HK-2 (cell line): ENCODE measurements at regions not wholly inside any gene's neighbourhood (a gene's known extent, or its start where the extent isn't known, plus 50 kb on each side); places are given as distances from the start of the nearest gene placed in this dataset.
A peak's percentile ranks its signal among the peaks of the same experiment; 100 is the strongest.

Experiments used
- DNase-seq: peaks from one replicate; pipeline ENCODE4 v3.0.0-alpha.2; 2018; ENCODE audit not compliant: unreplicated experiment

DNA sequence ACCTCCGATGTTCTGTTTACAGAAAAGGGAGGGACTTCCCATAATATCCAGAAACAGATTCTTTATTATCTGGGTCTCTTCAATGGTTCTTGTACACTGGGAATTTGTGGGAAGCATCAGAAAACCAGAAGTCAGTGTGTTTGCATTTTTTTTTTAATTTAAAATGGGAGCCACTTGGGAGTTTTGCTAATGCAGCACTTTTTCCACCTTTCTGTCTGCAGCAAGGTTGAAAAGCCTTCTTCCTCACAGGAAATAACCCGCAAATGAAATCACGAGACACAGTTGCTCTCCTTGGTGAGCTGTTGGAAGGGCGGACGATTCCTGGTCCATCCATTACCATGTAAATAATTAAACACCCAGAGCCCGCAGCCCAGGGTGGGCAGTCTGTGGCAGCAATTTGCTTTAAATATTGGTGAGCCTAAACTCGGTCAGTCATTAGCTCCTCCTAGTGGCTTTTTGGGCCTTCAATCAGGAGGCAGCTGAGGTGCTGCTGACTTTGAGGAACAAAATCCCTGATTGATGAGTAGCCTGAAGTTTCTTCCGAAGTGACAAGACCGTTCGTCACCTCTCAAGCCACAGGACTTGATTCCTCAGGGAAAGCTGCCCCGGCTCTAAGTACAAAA lies 471.5 kb downstream of the EPHA4 start:
- DNase-seq = peak; percentile 33

DNA sequence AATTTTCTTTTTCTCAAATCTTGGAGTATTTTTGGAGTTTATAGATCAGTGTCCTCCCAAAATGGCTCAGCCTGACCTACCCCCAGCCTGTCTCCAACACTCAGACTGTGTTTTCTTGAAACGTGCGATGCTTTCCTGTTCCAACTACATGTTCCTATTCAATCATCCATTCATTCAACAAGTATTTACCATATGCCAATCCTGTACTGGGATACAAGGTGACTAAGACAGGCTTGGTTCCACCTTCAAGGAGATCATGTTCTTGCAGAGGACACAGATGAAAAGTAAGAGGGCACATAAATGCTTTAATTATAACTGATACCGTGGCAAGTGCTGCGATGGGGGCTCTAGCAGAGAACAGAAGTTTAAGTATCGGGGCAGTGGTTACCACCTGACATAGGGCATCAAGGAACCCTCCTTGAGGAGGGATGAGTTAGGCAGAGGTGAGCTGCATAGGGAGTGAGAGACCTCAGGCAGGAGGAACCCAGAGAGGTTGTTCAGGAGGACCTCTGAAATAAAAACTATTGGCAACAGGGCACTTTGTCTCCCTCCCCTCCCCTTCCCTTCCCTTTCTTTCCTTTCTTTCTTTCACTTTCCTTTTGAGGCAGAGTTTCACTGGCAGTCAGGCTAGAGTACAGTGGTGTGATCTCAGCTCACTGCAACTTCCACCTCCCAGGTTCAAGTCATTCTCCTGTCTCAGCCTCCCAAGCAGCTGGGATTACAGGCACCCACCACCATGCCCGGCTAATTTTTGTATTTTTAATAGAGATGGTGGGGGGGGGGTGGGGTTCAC lies 469.0 kb downstream of the EPHA4 start:
- DNase-seq = no peak

DNA sequence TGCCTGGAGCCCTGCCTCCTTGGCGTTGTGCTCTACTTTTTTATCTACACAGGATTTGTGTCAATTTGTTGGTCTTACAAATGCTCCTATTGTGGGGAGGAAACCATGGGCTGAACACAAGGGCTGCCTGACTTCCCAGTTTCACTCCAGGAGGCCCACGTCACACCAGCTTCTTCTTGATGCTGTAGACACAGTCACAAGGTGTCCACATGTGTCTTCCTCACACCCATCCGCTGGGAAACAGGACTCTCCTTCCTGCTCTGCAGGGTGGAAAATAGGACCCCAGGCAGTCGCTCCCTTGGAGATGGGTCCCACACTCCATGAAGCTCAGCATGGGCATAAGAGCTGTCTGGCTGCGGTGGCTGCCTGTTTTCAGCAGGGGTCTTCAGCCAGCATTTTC lies 468.2 kb downstream of the EPHA4 start:
- DNase-seq = no peak

DNA sequence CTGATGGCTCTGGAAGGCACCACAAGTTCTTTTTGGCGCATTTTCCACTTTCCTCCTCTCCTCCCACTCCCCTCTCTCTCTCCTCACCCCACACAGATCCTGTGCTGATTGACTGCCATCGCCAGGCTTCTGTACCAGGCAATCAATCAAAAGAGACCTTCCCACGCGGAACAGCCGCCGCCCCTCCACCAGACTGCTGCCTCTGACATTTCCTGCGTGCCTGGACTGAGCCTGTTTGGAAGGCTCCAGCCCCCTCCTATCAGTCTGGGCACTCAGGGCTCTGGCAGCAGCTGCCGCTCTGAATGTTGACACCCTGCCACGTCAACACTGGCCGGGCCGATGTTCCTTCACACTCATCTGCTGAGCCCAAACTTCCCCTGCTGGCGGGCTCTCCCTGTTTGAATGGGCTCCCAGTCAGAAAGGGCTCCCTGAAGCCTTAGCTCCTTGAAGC lies 467.7 kb downstream of the EPHA4 start:
- DNase-seq = no peak

DNA sequence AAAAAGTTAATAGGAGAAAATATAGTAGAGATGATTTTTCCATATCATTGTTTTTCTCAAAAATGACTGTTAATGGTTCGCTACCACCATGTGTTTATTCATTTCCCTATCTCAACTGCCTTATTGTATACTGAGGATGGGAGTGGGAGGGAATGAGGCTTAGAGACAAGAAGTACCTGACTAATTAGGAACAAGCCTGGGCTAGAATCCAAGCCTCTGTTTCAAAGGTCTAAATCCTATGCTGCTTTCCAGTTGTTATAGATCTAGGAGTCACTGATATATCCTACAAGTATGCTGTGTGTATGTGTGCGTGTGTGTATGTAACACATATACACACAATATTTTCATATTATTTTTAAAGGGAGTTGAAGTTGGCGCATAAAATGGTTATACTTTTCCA lies 465.9 kb downstream of the EPHA4 start:
- DNase-seq = no peak

DNA sequence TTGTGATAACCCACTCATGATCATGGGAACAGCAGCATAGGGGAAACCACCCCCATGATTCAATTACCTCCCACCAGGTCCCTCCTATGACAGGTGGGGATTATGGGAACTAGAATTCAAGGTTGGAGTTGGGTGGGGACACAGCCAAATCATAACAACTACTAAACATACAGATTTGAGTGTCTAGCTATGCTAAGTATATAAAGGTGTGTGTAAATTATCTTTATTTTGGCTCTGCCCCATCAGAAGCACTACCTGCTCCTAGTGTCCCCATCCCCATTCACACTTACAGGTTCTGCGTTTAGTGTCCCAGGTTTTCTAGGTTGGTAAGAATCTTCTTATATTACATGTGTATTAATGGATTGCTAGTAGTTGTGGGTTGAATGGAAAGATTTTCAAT lies 464.7 kb downstream of the EPHA4 start:
- no peak for DNase-seq

DNA sequence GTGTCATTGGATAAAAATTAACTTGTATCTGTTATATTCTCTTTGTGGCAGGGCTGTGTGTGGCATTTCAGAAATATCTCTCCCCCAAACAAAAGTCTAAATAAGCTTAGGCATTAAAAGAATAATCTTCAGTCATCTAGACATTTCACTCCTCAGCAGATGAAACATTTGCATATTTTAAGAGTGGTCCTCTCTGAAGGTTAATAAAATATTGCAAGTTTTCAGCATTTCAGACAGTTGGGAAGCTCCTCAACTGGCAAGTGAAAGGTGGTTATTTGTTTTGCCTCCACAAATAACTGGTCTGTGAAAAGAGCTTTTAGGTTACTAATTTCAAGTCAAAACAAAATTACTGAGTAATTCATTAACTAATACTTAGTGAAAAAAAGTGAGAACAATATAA lies 462.6 kb downstream of the EPHA4 start:
- DNase-seq = no peak

DNA sequence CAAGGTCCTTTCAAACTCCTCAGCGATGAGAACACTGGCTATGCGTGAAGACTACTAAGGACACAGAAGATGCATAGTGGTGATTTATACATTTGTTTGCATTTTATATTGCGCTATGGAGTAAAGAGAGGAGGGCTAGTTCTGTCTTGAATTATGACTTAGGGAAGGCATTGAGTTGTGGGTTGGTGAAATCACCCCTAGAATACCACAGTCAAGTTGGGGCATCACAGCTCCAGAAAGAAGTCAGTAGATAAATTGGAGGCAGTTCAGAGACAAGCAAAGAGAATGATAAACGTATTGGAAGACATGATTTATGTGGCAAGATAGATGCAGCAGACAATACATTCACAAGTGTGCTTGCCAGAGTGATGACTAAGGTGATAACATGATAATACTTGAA lies 460.4 kb downstream of the EPHA4 start:
- DNase-seq = no peak

DNA sequence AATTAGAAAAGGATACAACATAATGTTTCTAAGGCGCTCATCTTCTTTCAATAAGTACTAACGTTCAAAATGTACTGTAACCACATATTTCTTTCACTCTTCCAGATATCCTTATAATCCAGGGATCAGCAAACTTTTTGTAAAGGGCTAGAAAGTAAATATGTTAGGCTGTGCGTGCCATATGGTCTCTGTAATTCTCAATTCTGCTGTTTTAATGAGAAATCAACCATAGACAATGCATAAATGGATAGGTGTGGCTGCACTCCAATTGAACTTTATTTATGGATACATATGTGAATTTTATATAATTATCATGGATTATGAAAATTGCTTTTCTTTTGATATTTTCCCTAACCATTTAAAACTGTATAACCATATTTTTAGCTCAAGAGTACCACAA lies 459.4 kb downstream of the EPHA4 start:
- DNase-seq = no peak

DNA sequence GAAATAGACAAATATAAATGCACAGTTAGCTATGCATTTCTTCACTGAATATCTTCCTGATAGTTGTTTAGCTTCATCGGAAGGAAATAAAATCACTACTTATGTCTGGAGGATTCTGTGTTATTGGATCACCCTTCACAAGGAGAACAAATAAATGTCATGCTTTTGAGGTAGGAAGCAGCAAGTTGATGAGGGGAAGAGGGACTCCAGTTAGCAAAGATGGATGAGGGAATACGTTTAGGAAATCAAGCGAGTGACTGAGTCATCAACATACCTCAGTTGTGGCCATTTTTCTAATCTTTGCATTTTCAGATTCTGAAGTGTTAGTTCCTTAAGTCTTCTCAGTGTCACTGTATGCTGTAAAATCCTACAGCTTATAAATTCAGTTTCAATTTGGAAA lies 456.2 kb downstream of the EPHA4 start:
- no peak for DNase-seq

DNA sequence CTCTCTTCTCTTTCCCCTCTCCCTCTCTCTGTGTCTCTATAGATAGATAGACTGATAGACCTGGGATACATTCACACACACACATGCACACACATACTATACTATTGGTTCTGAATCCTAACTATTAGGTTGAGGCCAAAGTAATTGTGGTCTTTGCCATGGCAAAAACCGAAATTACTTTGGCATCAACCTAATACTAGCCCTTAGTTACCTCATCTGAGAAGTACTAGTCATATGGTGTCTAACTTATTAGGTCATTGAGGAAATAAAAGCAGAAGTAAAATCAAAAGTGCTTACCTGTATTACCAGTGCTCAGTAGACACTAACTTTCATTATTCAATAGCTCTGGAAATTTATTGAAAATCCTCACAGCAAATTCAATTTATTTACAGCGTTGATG lies 451.5 kb downstream of the EPHA4 start:
- no peak for DNase-seq

DNA sequence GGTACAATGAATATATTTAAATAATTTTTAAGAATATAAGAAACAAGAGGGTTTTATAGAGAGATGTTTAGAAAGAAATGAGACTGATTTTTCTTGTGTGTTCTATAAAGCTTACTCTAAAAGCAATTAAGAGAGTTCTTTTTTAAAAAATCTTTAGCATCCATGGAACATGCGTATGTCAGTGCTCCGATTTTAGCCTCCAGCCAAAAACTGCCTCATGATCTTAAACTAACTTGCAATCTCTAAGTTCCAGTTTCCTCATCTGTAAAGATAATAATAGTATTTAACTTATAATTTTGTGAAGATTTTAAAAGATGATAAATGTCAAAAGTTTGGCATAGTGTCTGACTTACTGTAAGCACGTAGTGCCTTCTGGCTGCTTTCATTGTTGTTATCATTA lies 448.7 kb downstream of the EPHA4 start:
- no peak for DNase-seq

DNA sequence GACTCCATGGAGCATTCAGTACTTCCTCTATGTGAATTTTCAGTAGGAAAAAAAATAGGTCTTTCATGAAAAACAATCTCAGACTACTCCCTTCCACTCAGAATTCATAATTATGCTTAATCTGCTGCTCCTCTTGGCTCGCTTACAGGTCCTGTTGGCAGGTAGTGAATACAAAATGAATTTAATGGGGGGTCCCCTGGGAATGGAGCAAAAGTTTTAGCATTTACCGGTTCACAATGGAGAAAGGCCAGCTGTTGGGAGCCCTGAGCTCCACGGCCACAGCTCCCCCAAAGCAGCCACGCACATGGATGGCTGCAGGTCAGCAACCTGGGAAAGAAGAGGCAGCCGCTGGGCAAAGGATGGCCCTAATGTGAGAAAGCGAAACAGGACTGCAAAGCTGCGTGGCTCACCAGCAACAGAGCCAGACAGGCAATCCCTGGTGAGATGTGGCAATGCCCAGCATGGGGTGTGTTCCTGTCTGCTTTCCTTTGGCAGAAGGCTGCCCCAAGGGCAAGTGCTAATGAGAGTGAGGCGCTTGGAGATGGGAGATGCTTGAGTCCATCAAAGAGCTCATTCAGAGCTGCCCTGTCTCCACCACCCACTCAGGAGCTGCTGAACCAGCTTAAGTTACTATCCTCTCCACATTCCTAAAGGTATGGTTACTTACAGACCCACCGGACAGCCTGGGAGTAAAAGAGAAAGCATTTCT lies 447.4 kb downstream of the EPHA4 start:
- DNase-seq = no peak

DNA sequence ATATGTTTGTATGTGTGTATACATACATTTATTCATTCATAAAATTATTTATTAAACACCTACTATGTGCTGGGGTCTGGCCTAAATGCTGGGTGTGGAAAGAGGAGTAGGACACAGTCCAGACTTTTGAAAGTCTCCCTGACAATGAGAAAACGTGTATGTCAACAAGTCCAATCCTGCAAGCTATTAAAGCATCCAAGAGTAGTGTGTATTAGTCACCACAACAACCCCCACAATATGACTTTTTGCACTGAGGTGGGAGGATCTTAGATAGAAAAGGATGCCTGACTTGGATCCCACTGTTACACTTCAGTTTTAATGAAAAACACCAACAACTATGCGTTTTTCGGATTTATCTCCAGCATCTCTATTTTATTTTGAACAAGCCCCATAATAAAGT lies 446.4 kb downstream of the EPHA4 start:
- no peak for DNase-seq

DNA sequence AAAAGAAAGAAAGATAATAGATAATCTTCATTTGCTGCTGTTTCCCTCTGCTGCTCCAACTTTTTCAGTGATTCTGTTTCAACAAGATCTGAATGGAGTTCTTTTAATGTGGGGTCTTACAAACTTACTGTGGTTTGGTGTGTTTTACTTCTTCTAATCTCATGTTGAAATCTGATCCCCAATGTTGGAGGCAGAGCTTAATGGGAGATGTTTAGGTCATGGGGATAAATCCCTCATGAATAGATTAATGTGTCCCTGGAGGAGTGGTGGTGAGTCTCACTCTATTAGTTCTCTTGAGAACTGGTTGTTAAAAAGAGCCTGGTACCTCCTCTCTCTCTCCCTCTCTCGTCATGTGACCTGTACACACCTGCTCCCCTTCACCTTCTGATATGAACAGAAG lies 442.4 kb downstream of the EPHA4 start:
- DNase-seq = no peak

DNA sequence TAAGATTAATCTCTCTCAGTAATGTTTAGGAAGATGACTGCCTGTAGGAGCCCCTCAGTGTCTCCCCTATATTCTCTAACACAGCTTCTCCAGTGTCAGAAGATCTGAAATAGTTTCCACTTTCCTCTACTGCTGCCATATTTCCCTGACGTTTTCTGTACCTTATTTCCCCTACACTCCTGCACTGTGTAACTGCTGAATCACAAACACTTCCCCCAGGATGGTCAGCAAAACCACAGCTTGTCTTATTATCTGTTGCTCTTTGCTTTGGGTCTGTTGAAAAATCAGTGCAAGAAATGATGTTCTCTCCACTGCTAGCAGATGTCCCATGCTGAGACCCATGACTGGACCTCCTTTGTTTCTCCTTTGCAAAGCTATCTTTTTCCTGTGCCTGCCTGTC lies 441.7 kb downstream of the EPHA4 start:
- no peak for DNase-seq

DNA sequence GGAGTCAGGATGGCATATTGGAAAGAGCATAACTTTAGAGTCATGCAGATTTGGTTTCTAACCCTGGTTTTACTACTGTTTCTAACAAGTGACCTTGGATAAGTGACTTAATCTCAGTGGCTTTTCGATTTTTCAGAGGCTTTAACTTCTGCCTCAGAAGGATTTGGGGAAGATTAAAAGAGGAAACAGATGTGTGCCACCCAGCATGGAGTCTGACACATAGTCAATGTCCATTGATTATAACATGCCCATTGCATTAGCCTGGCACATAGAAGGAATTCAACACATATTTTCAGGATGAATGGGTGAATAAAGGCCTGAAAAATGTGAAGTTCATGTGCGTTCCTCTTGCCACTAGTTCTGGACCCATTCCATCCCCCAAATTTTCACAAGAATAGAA lies 438.2 kb downstream of the EPHA4 start:
- no peak for DNase-seq

DNA sequence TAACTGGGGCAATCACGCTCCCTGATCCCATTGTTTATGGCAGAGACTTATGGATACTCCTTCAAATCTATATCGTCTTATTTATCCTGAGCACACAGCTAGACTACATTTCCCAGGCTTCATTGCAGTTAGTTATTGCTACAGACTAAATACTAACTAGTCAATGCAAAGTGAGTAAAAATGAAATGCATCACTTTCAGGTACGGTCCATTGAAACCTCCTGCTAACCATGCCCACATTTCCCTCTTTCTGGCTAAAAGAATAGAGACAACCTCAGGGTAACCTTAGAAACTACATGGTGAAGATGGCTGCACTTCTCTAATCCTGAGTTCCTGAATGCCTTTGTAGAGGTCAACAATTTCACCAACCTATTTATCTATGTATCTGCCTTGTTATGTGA lies 437.4 kb downstream of the EPHA4 start:
- DNase-seq = no peak

DNA sequence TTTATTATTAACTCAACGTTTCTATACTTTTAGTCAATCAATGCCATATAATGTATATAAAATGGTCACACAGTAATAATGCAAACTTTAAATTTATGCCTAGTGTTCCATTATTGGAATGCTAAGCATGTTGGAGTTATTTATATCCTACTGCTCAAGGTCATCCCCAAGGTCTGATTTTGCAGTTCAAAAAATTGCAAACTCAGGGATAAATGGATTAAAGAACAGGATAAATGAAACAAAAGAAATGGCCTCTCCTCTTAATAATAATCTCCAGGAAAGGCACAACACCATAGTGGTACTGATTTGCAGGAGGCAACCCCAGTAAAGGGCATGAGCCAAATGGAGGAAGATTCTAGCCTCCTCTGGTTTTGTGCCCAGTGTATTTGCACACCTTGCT lies 436.4 kb downstream of the EPHA4 start:
- no peak for DNase-seq

DNA sequence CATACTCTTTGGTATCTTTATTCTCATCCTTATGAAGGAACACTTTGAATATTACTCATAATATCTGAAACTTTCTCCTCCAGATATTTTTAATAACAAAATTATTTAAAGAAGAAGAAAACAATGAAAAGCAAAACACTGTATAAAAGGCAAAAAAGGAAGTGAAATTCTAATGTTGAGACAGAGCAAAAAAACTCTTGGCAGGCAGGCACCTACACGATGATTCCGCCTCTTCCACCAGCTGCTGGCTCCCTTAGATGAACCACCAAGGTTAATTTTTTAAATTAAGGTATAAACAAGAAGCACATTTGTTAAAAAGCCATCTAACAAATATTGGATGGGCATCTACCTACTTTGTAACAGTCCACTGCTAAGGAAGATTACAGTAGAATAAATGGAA lies 434.7 kb downstream of the EPHA4 start:
- no peak for DNase-seq

DNA sequence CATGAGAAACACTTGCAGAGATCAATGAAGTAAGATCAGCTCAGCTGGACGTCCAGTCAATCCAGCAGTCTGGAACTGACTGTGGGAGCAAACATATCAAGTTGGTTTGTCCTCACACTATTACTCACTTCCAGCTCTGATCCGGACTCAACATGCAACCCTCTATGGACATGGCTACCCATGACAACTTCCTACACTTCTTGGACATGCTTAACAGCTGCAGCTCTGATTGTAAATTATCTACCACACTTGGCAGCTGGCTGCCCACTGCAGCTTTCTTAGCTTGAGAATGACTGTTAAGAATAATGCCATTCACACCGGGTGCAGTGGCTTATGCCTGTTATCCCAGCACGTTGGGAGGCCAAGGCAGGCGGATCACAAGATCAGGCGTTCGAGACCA lies 429.8 kb downstream of the EPHA4 start:
- DNase-seq = no peak

DNA sequence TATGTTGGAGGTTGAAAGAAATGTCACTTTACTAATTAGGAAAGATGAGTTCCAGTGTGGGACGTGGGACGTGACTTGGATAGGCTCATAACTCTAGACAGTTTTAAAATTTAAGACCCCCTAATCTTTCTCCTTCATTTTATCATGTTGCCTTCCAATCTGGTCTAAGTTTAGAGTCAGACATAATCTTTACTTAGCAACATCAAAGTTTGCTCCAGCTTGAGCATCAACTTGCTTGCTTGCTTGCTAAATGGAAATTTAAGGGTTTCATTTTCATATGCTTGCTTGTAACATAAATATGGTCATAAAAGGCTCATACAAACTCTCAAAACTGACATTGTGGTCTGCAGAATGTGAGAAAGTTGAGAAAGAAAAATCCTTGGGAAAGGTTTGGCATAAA lies 428.9 kb downstream of the EPHA4 start:
- no peak for DNase-seq

DNA sequence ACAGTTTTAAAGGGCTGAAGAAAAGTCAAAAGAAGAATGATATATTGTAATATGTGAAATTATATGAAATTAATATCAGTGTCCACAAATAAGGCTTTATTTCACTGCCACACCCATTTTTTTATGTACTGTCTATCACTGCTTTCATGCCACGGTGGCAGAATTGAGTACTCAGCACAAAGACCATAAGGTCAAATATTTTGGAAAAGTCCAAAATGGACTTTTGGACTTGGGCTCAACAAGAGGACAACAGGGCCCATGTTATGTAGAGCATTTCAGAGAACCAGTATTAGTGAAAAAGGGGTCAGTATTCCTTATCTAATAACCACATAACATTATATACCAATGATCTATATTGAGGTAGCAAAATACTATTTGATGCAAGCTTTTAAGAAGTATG lies 427.2 kb downstream of the EPHA4 start:
- no peak for DNase-seq
